CD4-positive, alpha-beta T cell treated with Interleukin-17A for 1 hour (primary cell): ENCODE measurements at regions not wholly inside any gene's neighbourhood (a gene's known extent, or its start where the extent isn't known, plus 50 kb on each side); places are given as distances from the start of the nearest gene placed in this dataset.
"Not testable (repeated sequence)": the region's sequence is repeated elsewhere in the genome, so short reads cannot be mapped to it uniquely, and the experiment has no call there.

ENCODE experiments used
- DNase-seq: peaks from one replicate; pipeline ENCODE4 v3.0.0-alpha.2; 2020

- DNase-seq: no peak
These were observed 663.7 kb upstream of the LRATD1 start for GRCh38 chr2:13968811-13969210.

GRCh38 chr2:13986119-13986720 lies 646.3 kb upstream of the LRATD1 start:
- no peak for DNase-seq

- DNase-seq: no peak
These were observed 636.0 kb upstream of the LRATD1 start for GRCh38 chr2:13996527-13996926.

GRCh38 chr2:14011190-14011589 lies 621.3 kb upstream of the LRATD1 start:
- no peak for DNase-seq

GRCh38 chr2:14015113-14015630 lies 617.3 kb upstream of the LRATD1 start:
- DNase-seq: no peak

- no peak for DNase-seq
These were observed 616.1 kb upstream of the LRATD1 start for GRCh38 chr2:14016289-14016955.

- DNase-seq: no peak
These were observed 613.9 kb upstream of the LRATD1 start for GRCh38 chr2:14018620-14019019.

GRCh38 chr2:14023558-14023957 lies 609.0 kb upstream of the LRATD1 start:
- DNase-seq: no peak

GRCh38 chr2:14039134-14039533 lies 593.4 kb upstream of the LRATD1 start:
- DNase-seq: no peak

GRCh38 chr2:14047491-14047890 lies 585.0 kb upstream of the LRATD1 start:
- no peak for DNase-seq

GRCh38 chr2:14051401-14051800 lies 581.1 kb upstream of the LRATD1 start:
- no peak for DNase-seq

- DNase-seq: no peak
These were observed 579.4 kb upstream of the LRATD1 start for GRCh38 chr2:14053105-14053504.

GRCh38 chr2:14064346-14064745 lies 568.2 kb upstream of the LRATD1 start:
- no peak for DNase-seq

GRCh38 chr2:14072338-14072737 lies 560.2 kb upstream of the LRATD1 start:
- no peak for DNase-seq

GRCh38 chr2:14074691-14075090 lies 557.8 kb upstream of the LRATD1 start:
- DNase-seq: no peak

- DNase-seq: no peak
These were observed 552.9 kb upstream of the LRATD1 start for GRCh38 chr2:14079576-14079975.

GRCh38 chr2:14081521-14081920 lies 551.0 kb upstream of the LRATD1 start:
- no peak for DNase-seq

- no peak for DNase-seq
These were observed 549.9 kb upstream of the LRATD1 start for GRCh38 chr2:14082640-14083039.

GRCh38 chr2:14094592-14094991 lies 537.9 kb upstream of the LRATD1 start:
- DNase-seq: no peak

- not testable (repeated sequence) for DNase-seq
These were observed 533.4 kb upstream of the LRATD1 start for GRCh38 chr2:14099101-14099500.

- DNase-seq: no peak
These were observed 518.2 kb upstream of the LRATD1 start for GRCh38 chr2:14114275-14114674.

GRCh38 chr2:14120376-14120775 lies 512.1 kb upstream of the LRATD1 start:
- DNase-seq: no peak

- no peak for DNase-seq
These were observed 508.9 kb upstream of the LRATD1 start for GRCh38 chr2:14123436-14124103.

- no peak for DNase-seq
These were observed 506.8 kb upstream of the LRATD1 start for GRCh38 chr2:14125624-14126293.
